HEK293T (cell line): ENCODE measurements at regions not wholly inside any gene's neighbourhood (a gene's known extent, or its start where the extent isn't known, plus 50 kb on each side); places are given as distances from the start of the nearest gene placed in this dataset.

Experiments used
- CTCF ChIA-PET: fragments of 350-600 bp; formaldehyde crosslinking; extraction: SDS; loops from one replicate; lab custom pipeline; 2021; ENCODE audit warnings: antibody characterized with exemption, inconsistent platforms; lab: Yijun Ruan, JAX
- POLR2A ChIA-PET: fragments of 350-600 bp; formaldehyde crosslinking; extraction: SDS; loops from one replicate; lab custom pipeline; 2020; ENCODE audit warnings: antibody characterized with exemption, inconsistent platforms; lab: Yijun Ruan, JAX
- DNase-seq: peaks from one replicate; pipeline ENCODE4 v3.0.0; 2012; ENCODE audit warnings: mixed read lengths; ENCODE audit errors: extremely low spot score
- ARNT ChIP-seq: fragments of 450-650 bp; IDR thresholded peaks from 2 replicates; pipeline ENCODE4 v1.6.1; 2017; ENCODE audit warnings: mild to moderate bottlenecking
- BHLHE40 ChIP-seq: fragments of 450-650 bp; IDR thresholded peaks from 2 replicates; pipeline ENCODE4 v1.6.1; 2016; ENCODE audit warnings: mild to moderate bottlenecking, moderate library complexity, borderline replicate concordance
- CTBP1 ChIP-seq: fragments of 450-650 bp; IDR thresholded peaks from 2 replicates; pipeline ENCODE4 v1.6.1; 2016; ENCODE audit warnings: borderline replicate concordance
- ELF4 ChIP-seq: fragments of 450-650 bp; IDR thresholded peaks from 2 replicates; pipeline ENCODE4 v1.6.1; 2017; ENCODE audit warnings: antibody characterized with exemption
- FOXA1 ChIP-seq: fragments of 450-650 bp; IDR thresholded peaks from 2 replicates; pipeline ENCODE4 v1.6.1; 2016; ENCODE audit warnings: mild to moderate bottlenecking
- FOXK2 ChIP-seq: fragments of 450-650 bp; IDR thresholded peaks from 2 replicates; pipeline ENCODE4 v1.6.1; 2016; ENCODE audit warnings: mild to moderate bottlenecking
- FOXM1 ChIP-seq: fragments of 450-650 bp; IDR thresholded peaks from 2 replicates; pipeline ENCODE4 v1.6.1; 2017; ENCODE audit warnings: mild to moderate bottlenecking, borderline replicate concordance
- HDGF ChIP-seq: fragments of 450-650 bp; IDR thresholded peaks from 2 replicates; pipeline ENCODE4 v1.6.1; 2017; ENCODE audit warnings: antibody characterized with exemption, borderline replicate concordance
- L3MBTL2 ChIP-seq: fragments of 450-650 bp; conservative IDR thresholded peaks from 2 replicates; pipeline ENCODE4 v1.6.1; 2016; ENCODE audit warnings: mild to moderate bottlenecking
- LEF1 ChIP-seq: fragments of 450-650 bp; IDR thresholded peaks from 2 replicates; pipeline ENCODE4 v1.6.1; 2017; ENCODE audit warnings: mild to moderate bottlenecking, borderline replicate concordance
- NFRKB ChIP-seq: fragments of 450-650 bp; IDR thresholded peaks from 2 replicates; pipeline ENCODE4 v1.6.1; 2016; ENCODE audit warnings: mild to moderate bottlenecking, moderate library complexity
- PKNOX1 ChIP-seq: fragments of 450-650 bp; IDR thresholded peaks from 2 replicates; pipeline ENCODE4 v1.6.1; 2016
- SP1 ChIP-seq: fragments of 450-650 bp; IDR thresholded peaks from 2 replicates; pipeline ENCODE4 v1.6.1; 2017
- SUZ12 ChIP-seq: fragments of 450-650 bp; IDR thresholded peaks from 2 replicates; pipeline ENCODE4 v1.6.1; 2016; ENCODE audit warnings: mild to moderate bottlenecking
- TARDBP ChIP-seq: fragments of 450-650 bp; IDR thresholded peaks from 2 replicates; pipeline ENCODE4 v1.6.1; 2016
- ZNF384 ChIP-seq: fragments of 450-650 bp; IDR thresholded peaks from 2 replicates; pipeline ENCODE4 v1.6.1; 2016

- POLR2A ChIA-PET = no interaction called here
- DNase-seq = peak; percentile 10
- TF ChIP-seq ELF4 = no peak
- no peak for TF ChIP-seq TARDBP
- no peak for TF ChIP-seq LEF1
- no peak for TF ChIP-seq SUZ12
- TF ChIP-seq NFRKB = no peak
- TF ChIP-seq FOXM1 = no peak
- TF ChIP-seq FOXA1 = no peak
- TF ChIP-seq FOXK2 = no peak
- no peak for TF ChIP-seq HDGF
- TF ChIP-seq CTBP1 = no peak
- TF ChIP-seq PKNOX1 = no peak
- no peak for TF ChIP-seq L3MBTL2
- TF ChIP-seq BHLHE40 = no peak
- CTCF ChIA-PET = no interaction called here
Observed at GRCh38 chr1:100622037-100622436, 84.1 kb downstream of the GPR88 start.

GRCh38 chr1:100622506-100622905, 84.6 kb downstream of the GPR88 start:
- TF ChIP-seq PKNOX1 = no peak
- TF ChIP-seq BHLHE40 = no peak
- TF ChIP-seq ELF4 = no peak
- no peak for TF ChIP-seq FOXA1
- TF ChIP-seq ZNF384 = no peak
- no peak for TF ChIP-seq HDGF
- no peak for TF ChIP-seq L3MBTL2
- TF ChIP-seq FOXM1 = no peak
- no peak for TF ChIP-seq SP1
- no peak for TF ChIP-seq LEF1
- no peak for TF ChIP-seq FOXK2
- no peak for TF ChIP-seq CTBP1
- no peak for DNase-seq
- ChIA-PET POLR2A (no interaction called here), CTCF (no interaction called here)

- TF ChIP-seq NFRKB (no peak), LEF1 (no peak), FOXK2 (no peak)
- ChIA-PET POLR2A (no interaction called here), CTCF (no interaction called here)
- DNase-seq = no peak
Observed at GRCh38 chr1:100622966-100623762, 85.2 kb downstream of the GPR88 start.

DNA sequence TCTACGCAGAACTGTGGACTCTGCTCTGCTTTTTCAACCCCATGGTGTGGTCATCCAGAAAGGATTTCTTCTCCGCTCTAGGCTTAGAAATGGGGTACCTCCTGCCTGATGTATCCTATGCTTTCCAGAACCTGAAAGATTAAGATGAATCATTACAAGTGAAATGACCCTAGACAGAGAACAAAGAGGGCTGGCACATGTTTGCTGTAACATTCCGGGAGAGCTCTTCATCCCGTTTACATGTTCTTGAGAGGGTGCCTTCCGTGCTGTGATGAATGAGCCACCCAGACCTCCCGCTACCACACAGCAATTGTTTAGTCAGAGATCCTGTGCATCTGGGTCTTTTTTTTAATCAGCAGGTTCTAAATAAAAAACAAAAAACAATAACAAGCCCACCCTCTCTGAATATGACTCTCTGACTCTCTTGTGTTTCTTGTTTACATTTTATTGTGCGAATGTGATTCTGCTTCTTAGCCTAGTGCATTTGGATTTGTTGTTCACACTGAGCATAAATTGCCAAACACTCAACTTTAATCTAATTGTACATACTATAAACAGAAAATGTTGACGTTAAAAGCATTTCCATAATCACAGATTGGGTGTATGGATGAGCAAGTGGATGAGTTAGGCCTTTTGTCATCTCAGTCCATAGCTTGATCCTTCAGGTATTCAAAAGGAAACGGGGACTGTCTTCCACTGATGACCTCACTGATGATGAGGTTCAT, 87.1 kb downstream of the GPR88 start:
- CTCF ChIA-PET = no interaction called here
- no peak for DNase-seq
- TF ChIP-seq ELF4 (no peak), FOXA1 (no peak), L3MBTL2 (no peak), NFRKB (no peak), TARDBP (no peak), FOXK2 (no peak), CTBP1 (no peak), BHLHE40 (no peak), HDGF (no peak), PKNOX1 (no peak), FOXM1 (no peak), SP1 (no peak), ARNT (no peak), SUZ12 (no peak), ZNF384 (no peak)
- POLR2A ChIA-PET = no interaction called here

GRCh38 chr1:100626397-100626796, 88.5 kb downstream of the GPR88 start:
- DNase-seq = no peak
- POLR2A ChIA-PET = no interaction called here
- CTCF ChIA-PET = no interaction called here

More at GRCh38 chr1:100626397-100626796, 88.5 kb downstream of the GPR88 start:
- TF ChIP-seq ZNF384 (no peak), NFRKB (no peak), ARNT (no peak), TARDBP (no peak), HDGF (no peak), CTBP1 (no peak), SUZ12 (no peak), L3MBTL2 (no peak), FOXA1 (no peak), LEF1 (no peak), SP1 (no peak), FOXM1 (no peak), FOXK2 (no peak), BHLHE40 (no peak), ELF4 (no peak), PKNOX1 (no peak)
